OCI-M1 (cell line): ENCODE measurements at regions not wholly inside any gene's neighbourhood (a gene's known extent, or its start where the extent isn't known, plus 50 kb on each side); places are given as distances from the start of the nearest gene placed in this dataset.
A peak's percentile ranks its signal among the peaks of the same experiment; 100 is the strongest.
"Not testable (repeated sequence)": the region's sequence is repeated elsewhere in the genome, so short reads cannot be mapped to it uniquely, and the experiment has no call there.

Source experiments
- DNase-seq: peaks from one replicate; lab custom pipeline; 2025; lab: John Stamatoyannopoulos, UW

DNA sequence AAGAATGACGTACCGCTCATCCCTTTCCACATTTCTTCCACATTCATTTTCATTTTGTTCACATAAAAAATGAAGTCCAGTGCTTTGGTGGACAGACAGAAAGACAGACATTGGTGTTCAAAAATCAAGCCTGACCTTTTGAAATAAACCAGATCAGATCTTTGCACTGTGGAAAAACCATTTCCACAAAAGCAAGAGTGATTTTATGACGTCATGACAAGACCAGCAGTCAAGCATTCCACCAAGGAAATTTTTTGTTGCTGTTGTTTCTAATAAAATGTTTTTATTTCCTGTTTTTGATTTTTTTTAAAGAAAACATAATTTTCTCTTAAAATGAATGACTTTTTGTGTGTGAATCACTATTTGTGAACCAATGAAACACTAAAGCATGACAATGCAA, 350.0 kb downstream of the KCNJ2 start:
- DNase-seq = no peak

DNA sequence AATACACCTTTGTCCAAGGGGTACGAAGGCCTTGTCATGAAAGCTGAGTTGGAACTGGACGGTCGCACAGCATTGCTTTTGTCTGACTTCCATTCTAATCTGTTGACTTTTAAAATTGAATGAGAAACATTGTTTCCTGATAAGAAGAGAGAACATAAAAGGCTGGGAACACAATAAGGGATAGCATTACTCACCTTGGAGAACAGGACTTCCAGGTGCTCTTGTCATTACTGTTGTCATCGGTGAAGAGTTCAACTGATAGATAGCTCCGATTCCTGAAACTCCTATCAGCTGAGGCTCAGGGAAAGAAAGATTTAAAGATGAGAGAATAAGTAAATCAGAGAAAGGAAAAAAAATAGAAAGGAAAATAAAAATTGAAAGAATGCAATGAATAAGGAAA, 351.1 kb downstream of the KCNJ2 start:
- DNase-seq = no peak

DNA sequence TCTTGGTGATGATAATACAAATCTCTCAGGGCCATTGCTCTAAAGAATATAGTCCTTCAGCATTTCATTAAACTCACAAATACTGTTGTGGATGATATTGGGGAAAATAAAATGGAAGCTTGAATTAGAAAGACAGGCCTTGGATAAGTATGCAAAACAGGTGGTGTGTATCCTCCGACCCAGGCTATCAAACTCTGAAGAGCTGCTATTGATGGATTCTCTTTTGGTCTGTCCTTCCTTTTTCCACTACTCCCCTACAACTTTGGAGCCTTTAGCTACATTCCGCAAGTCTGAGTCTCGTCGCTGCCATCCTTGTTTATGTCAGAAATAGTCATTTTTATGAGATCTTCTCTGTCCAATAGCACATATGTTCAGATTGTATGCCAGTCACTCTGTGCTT, 351.6 kb downstream of the KCNJ2 start:
- DNase-seq = no peak

DNA sequence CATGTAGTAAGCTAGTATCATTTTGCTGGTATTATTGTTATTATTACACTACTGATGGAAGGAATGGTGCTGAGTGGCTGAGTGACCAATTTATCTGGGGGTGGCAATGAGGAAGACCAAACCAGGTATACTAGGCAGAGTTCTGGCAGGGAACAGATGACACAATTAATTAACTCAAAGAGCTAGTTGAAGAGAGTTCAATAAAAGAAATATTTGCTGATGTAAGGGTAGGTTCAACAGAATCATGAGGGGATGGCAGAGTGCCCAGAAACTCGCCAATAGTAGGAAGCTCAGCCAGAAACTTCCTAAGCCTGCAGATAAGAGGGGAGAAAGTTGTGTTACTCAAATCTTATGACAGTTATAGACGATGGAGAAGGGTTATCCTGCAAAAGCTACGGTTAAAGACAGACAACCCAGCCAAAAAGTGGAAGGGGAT, 352.5 kb downstream of the KCNJ2 start:
- DNase-seq = peak; percentile 41

DNA sequence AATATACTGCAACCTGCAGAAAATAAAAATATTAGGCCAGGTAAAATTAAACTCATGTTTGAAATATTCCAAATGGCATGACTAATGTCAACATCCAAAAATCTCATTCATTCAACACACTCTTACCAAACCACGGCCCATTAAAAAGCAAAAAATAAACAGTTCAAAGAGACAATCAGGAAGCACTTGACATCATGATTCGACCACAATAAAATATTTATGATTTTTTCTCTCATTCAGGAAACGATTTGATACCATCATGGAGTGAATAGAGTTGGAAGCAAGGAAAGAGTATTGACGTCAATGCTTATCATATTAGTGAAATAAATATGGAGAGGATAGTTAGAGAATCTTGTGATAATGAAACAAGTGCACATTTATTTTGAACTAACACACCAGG, 354.1 kb downstream of the KCNJ2 start:
- DNase-seq = no peak

DNA sequence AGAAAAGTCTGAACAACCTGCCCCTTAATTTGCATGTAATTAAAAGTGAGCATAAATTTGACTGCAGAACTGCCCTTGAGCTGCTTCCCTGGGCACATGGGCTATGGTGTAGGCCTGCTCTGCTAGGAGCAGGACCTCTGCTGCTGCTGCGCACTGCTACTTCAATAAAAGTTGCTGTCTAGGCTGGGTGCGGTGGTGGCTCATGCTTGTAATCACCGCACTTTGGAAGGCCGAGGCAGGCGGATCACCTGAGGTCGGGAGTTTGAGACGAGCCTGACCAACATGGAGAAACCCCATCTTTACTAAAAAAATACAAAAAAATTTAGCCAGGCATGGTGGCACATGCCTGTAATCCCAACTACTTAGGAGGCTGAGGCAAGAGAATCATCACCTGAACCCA, 355.7 kb downstream of the KCNJ2 start:
- DNase-seq = not testable (repeated sequence)

DNA sequence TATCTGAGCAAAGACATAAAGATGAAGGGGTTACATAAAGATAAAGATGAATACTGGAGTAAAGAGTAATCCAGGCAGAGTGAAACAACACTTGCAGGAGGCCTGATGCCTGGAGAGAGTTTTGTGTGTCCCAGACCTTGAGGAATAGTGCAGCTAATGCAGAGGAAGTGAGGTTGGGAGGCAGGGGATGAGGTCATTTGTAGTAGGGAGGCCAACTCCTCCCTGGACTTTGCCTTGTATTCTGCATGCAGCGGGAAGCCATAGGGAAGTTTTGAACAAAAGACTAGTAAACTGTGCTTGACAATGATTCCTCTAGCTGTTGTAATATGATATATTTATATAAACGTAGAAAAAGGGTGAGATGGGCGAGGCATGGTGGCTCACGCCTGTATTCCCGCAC, 356.6 kb downstream of the KCNJ2 start:
- DNase-seq = no peak

DNA sequence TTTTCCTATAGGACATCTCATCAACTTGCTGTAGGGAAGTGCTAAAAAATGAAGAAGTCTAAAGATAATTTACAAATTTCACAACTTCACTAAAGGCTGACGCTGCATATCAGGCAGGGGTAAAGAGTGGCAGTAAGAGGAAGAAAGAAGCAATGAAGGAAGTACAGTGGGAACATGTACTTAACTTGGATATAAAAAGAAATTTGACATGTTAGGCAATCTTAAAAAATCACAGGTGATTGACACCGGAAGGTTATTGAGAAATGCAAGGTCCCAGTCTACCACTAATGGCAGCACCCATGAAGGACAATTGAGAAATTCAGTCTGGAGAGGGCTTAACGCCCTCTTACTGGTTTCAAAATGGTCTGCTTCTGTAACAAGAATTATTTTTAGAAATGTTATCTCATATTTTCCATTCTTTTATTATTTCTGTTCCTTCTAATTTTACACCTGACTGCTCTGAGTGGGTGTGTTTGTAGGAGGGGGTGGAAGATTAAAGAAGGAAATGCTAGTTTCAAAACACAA, 358.1 kb downstream of the KCNJ2 start:
- DNase-seq = peak; percentile 48

DNA sequence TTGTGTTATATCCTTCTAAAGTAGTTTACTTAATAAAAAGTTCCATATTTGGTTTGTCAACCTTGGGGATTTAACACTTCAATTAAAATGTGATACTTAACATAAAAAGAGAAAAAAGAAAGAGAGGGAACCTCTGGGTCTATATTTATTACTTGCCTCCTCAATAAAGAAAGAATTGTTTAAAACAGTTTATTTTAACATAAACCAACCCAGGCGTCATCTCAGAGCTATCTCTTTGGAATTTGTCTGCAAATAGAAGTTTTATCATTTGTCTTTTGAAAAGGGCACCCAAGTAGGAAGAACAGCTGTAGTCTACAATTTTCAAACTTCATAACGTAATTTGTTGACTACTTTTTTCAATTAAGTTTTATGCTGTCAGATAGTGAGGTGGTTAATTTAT, 364.1 kb downstream of the KCNJ2 start:
- DNase-seq = no peak

DNA sequence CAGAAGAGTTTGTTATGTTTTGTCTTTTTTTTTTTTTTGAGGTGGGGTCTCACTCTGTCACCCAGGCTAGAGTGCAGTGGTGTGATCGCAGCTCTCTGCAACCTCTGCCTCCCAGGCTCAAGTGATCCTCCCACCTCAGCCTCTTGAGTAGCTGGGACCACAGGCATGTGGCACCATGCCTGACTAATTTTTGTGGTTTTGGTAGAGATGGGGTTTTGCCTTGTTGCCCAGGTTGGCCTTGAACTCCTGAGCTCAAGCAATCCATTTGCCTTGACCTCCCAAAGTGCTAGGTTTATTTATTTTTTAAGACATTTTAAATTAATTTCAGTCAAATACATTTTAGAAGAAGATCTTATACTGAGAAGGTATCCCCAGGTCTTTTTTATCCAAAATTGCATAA, 366.7 kb downstream of the KCNJ2 start:
- no peak for DNase-seq

DNA sequence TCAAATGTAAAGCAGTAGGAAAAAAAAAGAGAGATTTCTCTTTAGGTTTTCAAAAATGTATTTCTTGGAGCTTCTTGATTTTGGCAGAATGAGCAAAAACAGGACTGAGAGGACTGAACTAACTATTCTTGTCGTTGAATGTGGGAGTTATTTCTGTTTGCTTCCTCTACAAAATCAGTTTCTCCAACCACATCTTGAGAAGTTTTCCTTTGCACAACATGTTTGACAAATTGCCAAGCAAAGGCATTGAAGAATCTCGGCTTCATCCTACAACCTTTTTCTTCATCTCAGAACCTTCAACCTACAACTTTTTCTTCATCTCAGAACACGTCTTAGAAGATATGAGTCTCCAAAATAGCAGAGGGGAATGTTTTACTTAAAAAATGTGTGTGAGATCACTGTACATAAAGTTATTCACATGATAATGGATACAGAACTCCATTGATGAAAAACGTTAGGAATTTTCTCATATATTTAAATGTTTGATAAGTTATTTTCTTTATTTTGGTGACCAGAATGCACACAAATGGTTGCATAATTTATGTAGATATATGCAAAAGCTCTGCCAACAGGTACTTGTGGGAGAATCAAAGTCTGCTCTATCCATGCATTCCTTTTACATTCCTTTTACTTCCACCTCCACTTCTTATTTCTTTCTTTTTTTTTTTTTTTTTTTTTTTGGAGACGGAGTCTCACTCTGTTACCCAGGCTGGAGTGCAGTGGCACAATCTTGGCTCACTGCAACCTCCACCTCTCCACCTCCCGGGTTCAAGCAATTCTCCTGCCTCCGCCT, 370.0 kb downstream of the KCNJ2 start:
- no peak for DNase-seq

DNA sequence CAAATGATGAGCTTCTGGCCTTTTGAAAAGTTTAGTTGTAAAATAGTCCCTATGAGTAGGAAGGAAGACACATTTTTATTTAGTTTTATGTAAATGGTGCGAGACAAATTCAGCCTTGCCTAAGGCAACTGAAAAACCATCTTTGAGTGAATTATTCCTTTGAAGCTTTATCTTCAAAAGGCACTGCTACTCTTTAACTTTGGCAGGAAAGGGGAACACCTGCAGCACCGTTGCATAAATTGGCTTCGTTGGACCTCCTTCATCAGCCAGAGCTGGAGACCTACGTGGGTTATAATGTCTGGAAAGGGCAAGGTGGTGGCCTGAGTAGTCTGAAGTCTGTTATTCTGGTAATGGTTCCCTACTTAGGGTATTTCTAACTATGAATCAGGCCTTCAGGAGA, 373.5 kb downstream of the KCNJ2 start:
- DNase-seq = no peak

DNA sequence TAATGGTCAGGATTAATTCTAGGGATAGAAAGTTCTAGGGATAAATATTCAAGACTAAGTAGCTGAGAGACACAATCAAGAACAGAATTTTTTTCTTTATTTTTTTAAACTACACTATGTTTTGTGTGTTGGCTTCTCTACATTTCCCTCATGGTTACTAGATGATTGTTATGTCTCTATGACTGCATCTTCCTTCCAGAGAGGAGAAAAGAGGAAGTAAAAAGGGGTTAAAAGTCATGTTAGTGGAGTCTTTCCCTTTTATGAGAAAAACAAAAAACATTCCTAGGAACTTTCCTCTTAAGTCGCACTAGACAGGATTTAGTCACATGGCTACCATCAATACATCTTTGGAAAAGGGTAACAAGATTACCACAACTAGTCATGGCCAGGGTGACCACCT, 375.0 kb downstream of the KCNJ2 start:
- peak; percentile 32 for DNase-seq

DNA sequence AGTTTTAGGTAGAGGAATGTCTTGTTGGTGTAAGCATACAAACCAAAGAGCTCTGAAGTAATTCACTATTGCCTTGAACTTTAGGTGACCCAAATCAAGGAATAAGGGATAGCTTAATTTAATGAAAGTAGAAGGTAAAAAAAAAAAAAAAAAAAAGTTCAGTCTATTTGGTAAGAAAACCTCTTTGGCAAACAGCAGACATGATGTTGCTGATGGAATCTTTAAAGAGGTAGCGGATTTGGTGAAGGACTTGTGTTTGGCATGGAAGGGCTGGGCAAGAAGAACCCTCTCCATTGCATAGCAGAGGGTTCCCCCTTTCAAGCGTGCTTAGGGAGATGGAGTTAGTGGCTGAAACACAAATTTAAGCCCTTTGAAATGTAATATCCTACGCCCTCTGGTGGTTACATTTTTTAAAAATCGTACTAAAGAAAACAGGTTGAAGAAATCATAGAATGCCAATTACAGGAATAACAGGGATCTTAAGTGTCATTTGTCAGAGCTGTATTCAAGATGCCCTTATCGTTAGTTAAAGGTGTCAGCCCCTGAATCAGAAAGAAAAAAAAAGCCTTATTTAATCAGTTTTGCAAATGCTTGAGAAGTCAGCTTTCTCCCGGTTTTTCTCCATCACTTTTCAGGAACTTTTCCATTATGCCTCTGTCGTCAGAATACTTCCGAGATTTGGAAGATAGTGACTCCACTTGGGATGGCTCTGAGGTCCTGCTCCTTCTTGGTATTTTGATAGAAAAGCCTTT, 383.1 kb downstream of the KCNJ2 start:
- peak; percentile 69 for DNase-seq

DNA sequence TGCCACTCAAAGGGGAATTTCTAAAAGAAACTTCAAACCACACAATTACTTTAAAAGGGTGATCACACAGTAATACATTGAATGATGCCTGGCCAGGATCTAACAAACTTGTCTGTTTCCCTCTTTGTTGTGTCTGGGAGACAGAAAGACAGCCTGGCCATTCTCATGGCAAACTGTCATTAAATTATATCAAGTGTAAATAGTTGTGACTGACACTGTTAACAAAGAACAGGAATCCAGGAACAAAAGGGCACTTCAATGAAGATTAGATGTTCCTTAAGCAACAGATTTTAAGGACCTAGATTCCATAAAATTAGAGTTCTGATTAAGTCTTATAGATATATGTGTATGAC, 383.6 kb downstream of the KCNJ2 start:
- no peak for DNase-seq

DNA sequence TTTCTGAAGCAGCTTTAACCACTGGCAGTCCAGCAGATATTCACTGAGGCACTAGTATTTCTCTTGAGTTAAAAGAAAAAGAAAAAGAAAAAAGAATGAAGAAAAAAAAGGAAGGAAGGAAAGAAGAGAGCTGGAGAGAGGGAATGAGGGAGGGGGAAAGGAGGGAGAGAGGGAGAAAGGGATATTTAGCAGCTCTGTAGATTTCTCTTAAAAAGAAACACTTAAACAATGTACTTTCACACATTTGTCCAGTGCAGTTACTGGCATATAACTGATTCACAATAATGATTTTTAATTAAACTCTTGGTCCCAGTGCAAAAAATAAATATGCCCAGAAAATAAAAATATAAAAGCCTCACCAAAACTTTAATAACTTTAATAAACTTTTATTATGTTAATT, 386.4 kb downstream of the KCNJ2 start:
- DNase-seq = no peak

DNA sequence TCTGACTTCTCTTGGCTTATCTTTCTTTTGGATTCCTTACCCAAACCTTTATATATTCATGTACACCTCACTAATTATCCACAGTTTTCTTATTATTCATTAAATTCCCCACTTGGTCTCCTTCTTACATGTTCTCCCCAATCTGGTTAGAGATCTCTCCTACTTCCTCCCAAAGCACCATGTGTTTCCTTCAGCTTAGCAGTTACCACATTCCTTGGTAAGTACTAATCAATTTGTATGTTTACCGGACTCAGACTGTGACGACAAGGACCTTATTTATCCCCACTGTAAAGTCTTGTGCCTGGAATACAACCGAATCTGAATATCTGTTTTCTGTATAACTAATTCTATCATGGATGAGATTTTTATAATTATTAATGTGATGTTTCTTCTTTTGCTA, 389.5 kb downstream of the KCNJ2 start:
- no peak for DNase-seq

DNA sequence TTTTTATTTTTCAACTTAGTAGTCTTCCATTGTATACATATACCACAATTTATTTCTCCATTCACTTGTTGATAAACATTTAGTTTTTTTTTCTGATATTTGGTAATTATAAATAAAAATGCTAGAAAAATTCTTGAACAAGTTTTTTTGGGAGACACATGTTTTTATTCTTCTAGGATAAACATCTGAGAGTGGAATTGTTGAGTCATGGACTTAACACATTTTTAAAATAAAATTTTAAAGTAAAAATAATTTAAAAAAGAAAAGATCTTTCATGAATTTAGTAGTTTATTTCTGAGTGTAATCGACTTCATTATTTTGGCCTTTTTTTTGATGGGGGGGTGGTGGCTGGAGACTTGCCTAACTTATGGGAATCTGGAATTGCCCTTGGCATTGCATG, 391.1 kb downstream of the KCNJ2 start:
- no peak for DNase-seq

DNA sequence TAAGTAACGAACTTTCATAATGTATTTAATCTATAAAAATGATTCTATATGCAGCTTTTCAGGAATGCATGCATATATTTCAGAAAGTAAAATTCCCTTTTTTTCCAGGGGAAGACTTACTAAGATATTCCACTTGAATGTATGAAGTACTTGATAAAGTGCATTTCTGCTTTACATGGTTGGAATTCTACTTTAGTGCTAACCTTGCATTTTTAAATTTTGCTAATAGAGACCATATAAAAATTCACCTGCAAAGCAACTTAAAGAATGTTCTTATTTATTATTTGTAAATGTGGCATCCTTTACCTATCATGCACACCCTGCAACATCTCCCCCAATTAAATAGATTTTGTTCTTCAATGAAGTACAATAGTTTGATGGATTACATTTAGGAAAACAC, 392.8 kb downstream of the KCNJ2 start:
- no peak for DNase-seq

DNA sequence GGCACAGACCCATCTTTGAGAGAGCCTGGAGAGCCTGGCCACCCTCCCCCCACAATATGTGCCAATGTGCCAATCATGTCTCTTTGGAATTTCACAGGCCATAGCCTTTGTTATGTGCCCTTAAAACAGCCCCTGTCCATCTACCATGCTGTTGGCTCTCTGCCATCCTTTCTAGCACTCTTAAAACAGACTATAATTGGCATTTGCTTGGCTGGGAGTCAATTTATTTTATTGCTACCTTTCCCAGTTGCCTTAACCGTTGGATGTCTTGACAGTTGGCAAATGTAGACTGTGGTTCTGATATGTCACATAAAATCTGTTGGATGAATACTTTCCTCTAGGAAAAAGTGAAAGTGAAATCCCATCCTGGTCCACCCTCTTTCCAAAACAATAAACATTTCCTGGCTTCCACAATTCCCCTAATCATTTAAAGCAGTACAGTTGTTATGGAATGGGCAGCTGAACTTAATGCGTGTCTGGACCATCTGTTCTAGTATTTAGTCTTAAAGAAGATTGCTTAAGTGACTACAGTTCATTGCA, 394.0 kb downstream of the KCNJ2 start:
- no peak for DNase-seq

DNA sequence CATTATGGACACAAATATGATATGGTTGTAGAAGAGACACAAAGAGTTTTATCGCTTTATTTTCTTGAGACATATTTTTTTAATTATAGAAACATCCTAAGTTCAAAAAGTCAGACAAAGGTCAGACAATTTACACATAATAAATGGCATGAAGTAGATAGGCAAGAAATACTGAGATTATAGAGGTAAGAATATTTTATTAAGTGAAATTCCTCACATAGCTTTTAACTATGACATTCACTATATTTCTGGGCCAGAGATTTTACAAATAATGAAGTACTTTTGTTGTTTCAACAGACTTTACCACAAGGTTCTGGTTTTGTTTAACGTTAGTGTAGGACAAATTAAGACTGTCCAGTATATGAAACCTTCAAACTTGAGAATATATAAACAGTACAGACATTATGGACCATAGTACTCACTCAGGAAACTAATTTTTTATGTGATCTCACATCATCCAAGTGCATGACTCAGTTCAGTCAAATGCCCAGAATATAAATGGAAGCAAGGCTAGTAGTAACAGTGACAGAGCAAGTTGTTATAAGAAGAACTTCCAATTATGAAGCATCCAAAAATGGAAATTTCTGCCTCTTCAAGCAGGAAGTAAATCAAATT, 394.8 kb downstream of the KCNJ2 start:
- no peak for DNase-seq

DNA sequence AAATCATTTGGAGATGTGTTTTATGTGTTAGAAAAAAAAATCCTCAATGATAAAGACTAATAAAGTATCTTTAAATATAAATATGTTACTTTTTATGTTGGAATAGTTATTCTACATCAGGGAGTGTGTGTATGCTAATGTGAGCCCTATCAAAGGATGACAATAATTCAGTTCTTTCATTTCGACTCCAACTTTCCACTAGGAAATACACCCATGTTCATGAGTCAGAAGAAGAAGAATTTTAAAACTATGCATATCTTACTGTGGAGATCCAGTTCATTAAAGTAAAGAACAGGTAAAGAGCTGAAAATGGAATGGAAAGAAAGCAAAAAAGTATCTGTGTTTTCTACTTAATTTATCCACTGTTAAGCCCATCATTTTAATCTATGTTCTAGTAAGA, 399.8 kb downstream of the KCNJ2 start:
- DNase-seq = no peak

DNA sequence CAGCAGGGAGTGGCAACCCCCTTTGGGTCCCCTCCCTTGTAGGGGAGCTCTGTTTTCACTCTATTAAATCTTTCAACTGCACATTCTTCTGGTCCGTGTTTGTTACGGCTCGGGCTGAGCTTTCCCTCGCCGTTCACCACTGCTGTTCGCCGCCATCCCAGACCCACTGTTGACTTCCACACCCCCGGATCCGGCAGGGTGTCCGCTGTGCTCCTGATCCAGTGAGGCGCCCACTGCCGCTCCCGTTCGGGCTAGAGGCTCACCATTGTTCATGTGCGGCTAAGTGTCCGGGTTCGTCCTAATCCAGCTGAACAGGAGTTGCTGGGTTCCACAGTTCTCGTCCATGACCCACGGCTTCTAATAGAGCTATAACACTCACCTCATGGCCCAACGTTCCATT, 408.1 kb downstream of the KCNJ2 start:
- DNase-seq = no peak
